ENCODE measurements at regions not wholly inside any gene's neighbourhood (a gene's known extent, or its start where the extent isn't known, plus 50 kb on each side); places are given as distances from the start of the nearest gene placed in this dataset.

DNA sequence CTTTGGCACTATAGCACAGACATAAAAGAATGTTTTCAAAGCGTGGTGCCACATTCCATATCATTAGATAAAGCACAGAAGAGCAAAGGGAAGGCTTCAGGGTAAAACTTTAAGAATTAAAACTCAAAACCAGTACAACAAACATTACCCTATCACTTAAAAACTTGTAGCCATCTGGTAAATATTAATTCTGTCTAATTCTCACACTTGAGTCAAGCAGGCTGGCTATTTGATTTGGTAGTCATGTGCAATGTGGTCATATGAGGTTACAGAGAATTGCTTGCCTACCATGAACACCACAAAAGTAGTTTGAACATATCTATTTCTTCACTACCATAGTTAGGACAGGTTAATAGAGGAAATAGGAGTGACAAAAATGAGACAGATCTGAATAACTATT is 244.9 kb downstream of the IRS1 start:
- Histone ChIP-seq H3K4me1 (ENCODE audit: insufficient read depth, low read length) (peaks cover 7% of the 10 kb centered on the region; the same call in 1 of the 2 replicates), H3K9ac (ENCODE audit: extremely low read depth, insufficient read length, low read length) (no peak overlapping the region), H3K27me3 (ENCODE audit: insufficient read depth, low read length) (no peaks in the 10 kb centered on the region), H3K4me2 (ENCODE audit: insufficient read depth, insufficient read length, low read length) (no peak overlapping the region), H3K23me2 (ENCODE audit: insufficient read length, low read depth, low read length, poor library complexity, severe bottlenecking) (no peaks in the 10 kb centered on the region), H3K23ac (ENCODE audit: insufficient read length, low read depth, low read length) (no peak overlapping the region), H2BK12ac (ENCODE audit: insufficient read length, low read depth, low read length) (no peak overlapping the region), H3K4ac (ENCODE audit: low read depth, low read length) (no peak overlapping the region), H3K56ac (ENCODE audit: insufficient read length, low read depth, low read length) (no peak overlapping the region), H2AK5ac (ENCODE audit: insufficient read length, low read length) (no peak overlapping the region), H2BK15ac (ENCODE audit: low read depth, low read length) (no peak overlapping the region), H3K14ac (ENCODE audit: insufficient read depth, low read length) (no peak overlapping the region), H3K18ac (ENCODE audit: insufficient read length, low read depth, low read length) (no peak overlapping the region), H2AFZ (ENCODE audit: low read length) (no peak overlapping the region), H4K20me1 (ENCODE audit: control insufficient read depth, insufficient read depth, insufficient read length) (no peaks in the 10 kb centered on the region), H2BK120ac (ENCODE audit: low read depth, low read length, poor library complexity, severe bottlenecking) (no peak overlapping the region), H3T11ph (ENCODE audit: low read length) (no peak overlapping the region), H2BK20ac (ENCODE audit: low read depth, low read length, poor library complexity, severe bottlenecking) (no peak overlapping the region), H4K91ac (ENCODE audit: insufficient read length, low read depth, low read length) (no peak overlapping the region), H4K5ac (ENCODE audit: insufficient read length, low read depth, low read length) (no peak overlapping the region), H3K9me3 (ENCODE audit: control insufficient read depth, low read depth, low read length) (no peaks in the 10 kb centered on the region), H4K8ac (replicated peaks; ENCODE audit: insufficient read length, low read depth, low read length) (no peak overlapping the region), H3K79me1 (ENCODE audit: insufficient read depth, low read depth, low read length, poor library complexity, severe bottlenecking) (no peaks in the 10 kb centered on the region), H2BK5ac (ENCODE audit: insufficient read length, low read length) (no peak overlapping the region), H3K27ac (ENCODE audit: insufficient read length, low read depth, low read length) (no peak overlapping the region), H3K79me2 (ENCODE audit: insufficient read depth, low read length) (no peaks in the 10 kb centered on the region)
- peaks cover 18 to 25% of the 10 kb centered on the region in 2 experiments for H3K4me1 Mint-ChIP-seq
- TF ChIP-seq CTCF (conservative IDR thresholded peaks at IDR 0.05): no peak
- H3K27me3 Mint-ChIP-seq (ENCODE audit: low read depth): no peaks in the 10 kb centered on the region
- H3K4me3 Mint-ChIP-seq: no peak overlapping the region
- DNase-seq: no peak
- H3K36me3 Mint-ChIP-seq (ENCODE audit: insufficient read depth in 1 of 3, low read depth in 3 of 3): no peaks in the 10 kb centered on the region
- no peak overlapping the region for H3K27ac Mint-ChIP-seq
- no peaks in the 10 kb centered on the region for H3K9me3 Mint-ChIP-seq
- no CpG with 5 or more reads among the region's 1 CpG for WGBS (ENCODE audit: extremely low coverage, insufficient read length, low lambda C conversion rate)

Data from H9 (cell line).